ENCODE measurements at regions not wholly inside any gene's neighbourhood (a gene's known extent, or its start where the extent isn't known, plus 50 kb on each side); places are given as distances from the start of the nearest gene placed in this dataset.

- no peak for TF ChIP-seq CTCF (conservative IDR thresholded peaks at IDR 0.05 in 1 of 2, IDR thresholded peaks at IDR 0.05 in 1 of 2; ENCODE audit: low read depth in 1 of 2, low read length in 2 of 2)
- no peak for TF ChIP-seq EZH2 (IDR thresholded peaks at IDR 0.05; ENCODE audit: low read length, missing control alignments)
Observed at GRCh38 chr5:100260968-100261367, 274.2 kb upstream of the FAM174A start.

All from fibroblast of lung (primary cell).